K562 (cell line): ENCODE measurements at regions not wholly inside any gene's neighbourhood (a gene's known extent, or its start where the extent isn't known, plus 50 kb on each side); places are given as distances from the start of the nearest gene placed in this dataset.

Experiments
- ATAC-seq: fragments of 200-7000 bp; cut with Tn5 transposase; 3 replicates; pipeline ENCODE4 v1.9.1; 2020; ENCODE audit warnings: moderate library complexity
- BruUV-seq: library from RNA; stranded (reverse); fragments of 400-500 nt; replicated peaks from 2 replicates; lab custom pipeline; 2021; lab: Mats Ljungman, UMichigan
- CTCF ChIA-PET: fragments of 300-600 bp; formaldehyde crosslinking; extraction: SDS; loops from one replicate; lab custom pipeline; 2021; ENCODE audit warnings: low intra/inter-chr PET ratio; lab: Yijun Ruan, JAX
- POLR2A ChIA-PET: fragments of 300-600, 350-650 bp; sonication (Branson Sonifier 250); formaldehyde crosslinking; extraction: SDS; loops from one replicate; lab custom pipeline; 2021; ENCODE audit warnings: antibody characterized with exemption, inconsistent platforms; lab: Yijun Ruan, JAX
- DNase-seq, 4 experiments: peaks; one replicate each; pipeline versions ENCODE4 v3.0.0 to v3.0.0-alpha.2; 2011 to 2018; ENCODE audit warnings: low spot score in 3 of 4, mixed read lengths in 3 of 4; ENCODE audit errors: extremely low read depth in 1 of 4
- FAIRE-seq: peaks from 2 replicates; lab custom pipeline; 2011; peaks lifted over from hg19 to GRCh38; lab: Jason Lieb, UNC
- H2AFZ ChIP-seq: 2 replicates; pipeline ENCODE4 v1.6.0; 2011; ENCODE audit warnings: low read depth, low read length, control low read depth, inconsistent platforms
- H3K27ac ChIP-seq: fragments of 200-600 bp; 3 replicates; pipeline ENCODE4 v1.8.0; 2011; ENCODE audit warnings: low read depth, mild to moderate bottlenecking, control low read depth, inconsistent platforms, low read length, moderate library complexity, mixed read lengths; ENCODE audit errors: extremely low read depth
- H3K27me3 ChIP-seq, 2 experiments: fragments of 300-600 bp in 1 of 2; 2 replicates in 1 of 2; 3 replicates in 1 of 2; pipeline versions ENCODE4 v1.6.0 to v1.8.0; 2011; ENCODE audit warnings: inconsistent platforms in 2 of 2, low read length in 2 of 2, mild to moderate bottlenecking in 1 of 2, mixed read lengths in 1 of 2, moderate library complexity in 1 of 2; ENCODE audit not compliant: control insufficient read depth in 2 of 2, insufficient read depth in 2 of 2
- H3K36me3 ChIP-seq: fragments of 300-600 bp; 3 replicates; pipeline ENCODE4 v1.8.0; 2011; ENCODE audit warnings: mild to moderate bottlenecking, low read length, inconsistent platforms; ENCODE audit not compliant: control insufficient read depth, insufficient read depth
- H3K4me1 ChIP-seq, 2 experiments: fragments of 200-600 bp in 1 of 2; replicated peaks in 1 of 2; 2 replicates in 1 of 2; 3 replicates in 1 of 2; pipeline versions ENCODE4 v1.5.1 to v1.8.0; 2011; ENCODE audit warnings: inconsistent platforms in 2 of 2, low read length in 2 of 2, mild to moderate bottlenecking in 1 of 2, mixed read lengths in 1 of 2, moderate library complexity in 1 of 2; ENCODE audit not compliant: control insufficient read depth in 2 of 2, insufficient read depth in 2 of 2
- H3K4me2 ChIP-seq: 2 replicates; pipeline ENCODE4 v1.6.1; 2011; ENCODE audit warnings: low read length, control low read depth, inconsistent platforms, mixed read lengths; ENCODE audit not compliant: insufficient read depth
- H3K4me3 ChIP-seq: fragments of 200-600 bp; sonication (generic), shearing (Covaris generic); 2 replicates; pipeline ENCODE4 v1.5.1; 2016; ENCODE audit warnings: control low read depth, inconsistent platforms
- H3K79me2 ChIP-seq: fragments of 200-600 bp; 3 replicates; pipeline ENCODE4 v1.8.0; 2011; ENCODE audit warnings: low read length, inconsistent platforms; ENCODE audit not compliant: control insufficient read depth, insufficient read depth
- H3K9ac ChIP-seq, 2 experiments: 2 replicates each; pipeline versions ENCODE4 v1.6.0 to v1.6.1; 2011; ENCODE audit warnings: low read depth in 2 of 2, low read length in 2 of 2, control low read depth in 1 of 2, inconsistent platforms in 1 of 2, mild to moderate bottlenecking in 1 of 2, mixed read lengths in 1 of 2; ENCODE audit not compliant: insufficient read depth in 1 of 2
- H3K9me1 ChIP-seq: one replicate; pipeline ENCODE4 v1.6.0; 2011; ENCODE audit warnings: inconsistent platforms, mild to moderate bottlenecking, low read length, moderate library complexity; ENCODE audit not compliant: control insufficient read depth, insufficient read depth
- H3K9me3 ChIP-seq: replicated peaks from 2 replicates; pipeline ENCODE4 v1.5.1; 2011; ENCODE audit warnings: low read depth, low read length, inconsistent platforms; ENCODE audit not compliant: control insufficient read depth, insufficient read depth
- H4K20me1 ChIP-seq: replicated peaks from 2 replicates; pipeline ENCODE4 v1.6.1; 2011; ENCODE audit warnings: low read length, inconsistent platforms, mixed read lengths; ENCODE audit not compliant: control insufficient read depth, insufficient read depth
- CREB3 ChIP-seq: fragments of 450-650 bp; conservative IDR thresholded peaks from 2 replicates; pipeline ENCODE4 v1.6.1; 2016; ENCODE audit warnings: missing genetic modification characterization, low read depth, mild to moderate bottlenecking, missing compliant biosample characterization, moderate library complexity
- DDX20 ChIP-seq: fragments of 450-650 bp; IDR thresholded peaks from 2 replicates; pipeline ENCODE4 v1.6.1; 2016; ENCODE audit warnings: missing genetic modification characterization, low read depth, mild to moderate bottlenecking, missing compliant biosample characterization, moderate library complexity
- E2F5 ChIP-seq: sonication (generic); formaldehyde crosslinking; IDR thresholded peaks from 2 replicates; pipeline ENCODE4 v1.8.0; 2022; ENCODE audit warnings: mild to moderate bottlenecking, missing genetic modification reagents
- POLR2AphosphoS2 ChIP-seq: IDR thresholded peaks from 2 replicates; pipeline ENCODE4 v1.6.1; 2012; ENCODE audit warnings: low read length, improper control_type of control experiment
- SLC30A9 ChIP-seq: fragments of 250-450 bp; sonication (Bioruptor Pico); IDR thresholded peaks from 2 replicates; pipeline ENCODE4 v1.8.0; 2022; ENCODE audit warnings: mild to moderate bottlenecking, moderate library complexity
- TAF15 ChIP-seq: fragments of 200-400 bp; formaldehyde crosslinking; IDR thresholded peaks from 2 replicates; pipeline ENCODE4 v1.6.1; 2017; ENCODE audit warnings: mild to moderate bottlenecking, low read depth, low read length, moderate library complexity
- WGBS: fragments of 100-300 bp; shearing (Covaris generic); methylation state at CpG from one replicate; pipeline ENCODE4 v1.1.6; 2016; ENCODE audit warnings: low coverage, mixed read lengths; ENCODE audit not compliant: insufficient coverage; ENCODE audit errors: missing lambda C conversion rate; 5-methylcytosine and 5-hydroxymethylcytosine counted together
- in situ Hi-C: fragments of 300-500 bp; cut with MboI; formaldehyde crosslinking; loops from 4 replicates; pipeline ENCODE4 v1.15.0; 2018; ENCODE audit warnings: inconsistent platforms, mixed read lengths
- intact Hi-C: fragments of 100-400 bp; cut with micrococcal nuclease; formaldehyde crosslinking; loops from 2 replicates; pipeline ENCODE4 v1.14.2; 2022

- TF ChIP-seq SLC30A9 (CRISPR knock-in tag), result no peak
- TF ChIP-seq POLR2AphosphoS2, result no peak
- TF ChIP-seq CREB3 (tag), result no peak
- no peak overlapping the region for H3K4me2 ChIP-seq
- H3K9me1 ChIP-seq, result no peaks in the 10 kb centered on the region
- no peak overlapping the region for H2AFZ ChIP-seq
- no peak overlapping the region for H3K4me3 ChIP-seq
- BruUV-seq, result no TSS peak
- H4K20me1 ChIP-seq, result no peaks in the 10 kb centered on the region
- peaks cover 19 to 46% of the 10 kb centered on the region in 2 experiments for H3K27me3 ChIP-seq
- no peaks in the 10 kb centered on the region for H3K4me1 ChIP-seq
- H3K27ac ChIP-seq, result no peak overlapping the region
- ATAC-seq (no peak), DNase-seq (no peak), FAIRE-seq (no peak)
- CTCF ChIA-PET, result no interaction called here
- H3K79me2 ChIP-seq, result no peaks in the 10 kb centered on the region
- no peaks in the 10 kb centered on the region for H3K9me3 ChIP-seq
- in situ Hi-C loops (no loop called here), intact Hi-C loops (no loop called here)
- no peak overlapping the region for H3K9ac ChIP-seq
- no peaks in the 10 kb centered on the region for H3K36me3 ChIP-seq
- POLR2A ChIA-PET, result no interaction called here
- WGBS, result 11% methylated on average over 19 of the region's 19 CpGs
Observed at GRCh38 chr6:168901076-168901475, 352.6 kb downstream of the THBS2 start.

GRCh38 chr6:168896321-168896720, 357.3 kb downstream of the THBS2 start:
- ATAC-seq, result no peak
- ChIA-PET POLR2A (no interaction called here), CTCF (no interaction called here)
- WGBS, result 1% methylated on average over 9 of the region's 9 CpGs
- no peak for FAIRE-seq
- TF ChIP-seq E2F5 (CRISPR knock-in tag) (no peak), DDX20 (tag) (no peak), TAF15 (no peak)
- Histone ChIP-seq H3K36me3 (no peaks in the 10 kb centered on the region), H3K9me3 (no peaks in the 10 kb centered on the region), H3K27me3 (peaks cover 16 to 47% of the 10 kb centered on the region in 2 experiments; a peak in 4 of 5 replicates), H2AFZ (no peak overlapping the region), H3K9me1 (no peaks in the 10 kb centered on the region), H3K4me2 (no peak overlapping the region), H3K4me1 (no peaks in the 10 kb centered on the region), H3K9ac (no peak overlapping the region; a peak in 1 of 4 replicates), H3K27ac (no peak overlapping the region), H4K20me1 (no peaks in the 10 kb centered on the region), H3K79me2 (no peaks in the 10 kb centered on the region), H3K4me3 (no peak overlapping the region)
- in situ Hi-C loops (loop anchor here (10.0 kb wide), 1 partner anchor 1618 kb away; no protein-coding TSS in a partner anchor), intact Hi-C loops (loop anchor here (10.0 kb wide), 1 partner anchor 1628 kb away; no protein-coding TSS in a partner anchor)
- BruUV-seq, result no TSS peak
- DNase-seq, result no peak
